K562 (cell line): ENCODE measurements at regions not wholly inside any gene's neighbourhood (a gene's known extent, or its start where the extent isn't known, plus 50 kb on each side); places are given as distances from the start of the nearest gene placed in this dataset.

Experiments
- ATAC-seq: fragments of 200-7000 bp; cut with Tn5 transposase; 3 replicates; pipeline ENCODE4 v1.9.1; 2020; ENCODE audit warnings: moderate library complexity
- BruUV-seq: library from RNA; stranded (reverse); fragments of 400-500 nt; replicated peaks from 2 replicates; lab custom pipeline; 2021; lab: Mats Ljungman, UMichigan
- CTCF ChIA-PET: fragments of 300-600 bp; formaldehyde crosslinking; extraction: SDS; loops from one replicate; lab custom pipeline; 2021; ENCODE audit warnings: low intra/inter-chr PET ratio; lab: Yijun Ruan, JAX
- POLR2A ChIA-PET: fragments of 300-600, 350-650 bp; sonication (Branson Sonifier 250); formaldehyde crosslinking; extraction: SDS; loops from one replicate; lab custom pipeline; 2021; ENCODE audit warnings: antibody characterized with exemption, inconsistent platforms; lab: Yijun Ruan, JAX
- DNase-seq, 4 experiments: peaks; one replicate each; pipeline versions ENCODE4 v3.0.0 to v3.0.0-alpha.2; 2011 to 2018; ENCODE audit warnings: low spot score in 3 of 4, mixed read lengths in 3 of 4; ENCODE audit errors: extremely low read depth in 1 of 4
- FAIRE-seq: peaks from 2 replicates; lab custom pipeline; 2011; peaks lifted over from hg19 to GRCh38; lab: Jason Lieb, UNC
- H2AFZ ChIP-seq: 2 replicates; pipeline ENCODE4 v1.6.0; 2011; ENCODE audit warnings: low read depth, low read length, control low read depth, inconsistent platforms
- H3K27ac ChIP-seq: fragments of 200-600 bp; 3 replicates; pipeline ENCODE4 v1.8.0; 2011; ENCODE audit warnings: low read depth, mild to moderate bottlenecking, control low read depth, inconsistent platforms, low read length, moderate library complexity, mixed read lengths; ENCODE audit errors: extremely low read depth
- H3K27me3 ChIP-seq, 2 experiments: fragments of 300-600 bp in 1 of 2; 2 replicates in 1 of 2; 3 replicates in 1 of 2; pipeline versions ENCODE4 v1.6.0 to v1.8.0; 2011; ENCODE audit warnings: inconsistent platforms in 2 of 2, low read length in 2 of 2, mild to moderate bottlenecking in 1 of 2, mixed read lengths in 1 of 2, moderate library complexity in 1 of 2; ENCODE audit not compliant: control insufficient read depth in 2 of 2, insufficient read depth in 2 of 2
- H3K36me3 ChIP-seq: fragments of 300-600 bp; 3 replicates; pipeline ENCODE4 v1.8.0; 2011; ENCODE audit warnings: mild to moderate bottlenecking, low read length, inconsistent platforms; ENCODE audit not compliant: control insufficient read depth, insufficient read depth
- H3K4me1 ChIP-seq, 2 experiments: fragments of 200-600 bp in 1 of 2; replicated peaks in 1 of 2; 2 replicates in 1 of 2; 3 replicates in 1 of 2; pipeline versions ENCODE4 v1.5.1 to v1.8.0; 2011; ENCODE audit warnings: inconsistent platforms in 2 of 2, low read length in 2 of 2, mild to moderate bottlenecking in 1 of 2, mixed read lengths in 1 of 2, moderate library complexity in 1 of 2; ENCODE audit not compliant: control insufficient read depth in 2 of 2, insufficient read depth in 2 of 2
- H3K4me2 ChIP-seq: 2 replicates; pipeline ENCODE4 v1.6.1; 2011; ENCODE audit warnings: low read length, control low read depth, inconsistent platforms, mixed read lengths; ENCODE audit not compliant: insufficient read depth
- H3K4me3 ChIP-seq: fragments of 200-600 bp; sonication (generic), shearing (Covaris generic); 2 replicates; pipeline ENCODE4 v1.5.1; 2016; ENCODE audit warnings: control low read depth, inconsistent platforms
- H3K79me2 ChIP-seq: fragments of 200-600 bp; 3 replicates; pipeline ENCODE4 v1.8.0; 2011; ENCODE audit warnings: low read length, inconsistent platforms; ENCODE audit not compliant: control insufficient read depth, insufficient read depth
- H3K9ac ChIP-seq, 2 experiments: 2 replicates each; pipeline versions ENCODE4 v1.6.0 to v1.6.1; 2011; ENCODE audit warnings: low read depth in 2 of 2, low read length in 2 of 2, control low read depth in 1 of 2, inconsistent platforms in 1 of 2, mild to moderate bottlenecking in 1 of 2, mixed read lengths in 1 of 2; ENCODE audit not compliant: insufficient read depth in 1 of 2
- H3K9me1 ChIP-seq: one replicate; pipeline ENCODE4 v1.6.0; 2011; ENCODE audit warnings: inconsistent platforms, mild to moderate bottlenecking, low read length, moderate library complexity; ENCODE audit not compliant: control insufficient read depth, insufficient read depth
- H3K9me3 ChIP-seq: replicated peaks from 2 replicates; pipeline ENCODE4 v1.5.1; 2011; ENCODE audit warnings: low read depth, low read length, inconsistent platforms; ENCODE audit not compliant: control insufficient read depth, insufficient read depth
- H4K20me1 ChIP-seq: replicated peaks from 2 replicates; pipeline ENCODE4 v1.6.1; 2011; ENCODE audit warnings: low read length, inconsistent platforms, mixed read lengths; ENCODE audit not compliant: control insufficient read depth, insufficient read depth
- CBX5 ChIP-seq: IDR thresholded peaks from 2 replicates; pipeline ENCODE4 v1.6.1; 2014; ENCODE audit warnings: low read depth, borderline replicate concordance
- MAZ ChIP-seq, 2 experiments: fragments of 450-650 bp in 1 of 2; sonication (generic) in 1 of 2; formaldehyde crosslinking; IDR thresholded peaks in 1 of 2; conservative IDR thresholded peaks in 1 of 2; 2 replicates each; pipeline versions ENCODE4 v1.4.0 to v1.5.0; 2020; ENCODE audit warnings: mild to moderate bottlenecking in 1 of 2, missing genetic modification reagents in 1 of 2
- SLC30A9 ChIP-seq: fragments of 250-450 bp; sonication (Bioruptor Pico); IDR thresholded peaks from 2 replicates; pipeline ENCODE4 v1.8.0; 2022; ENCODE audit warnings: mild to moderate bottlenecking, moderate library complexity
- ZNF263 ChIP-seq: sonication (generic); formaldehyde crosslinking; IDR thresholded peaks from 2 replicates; pipeline ENCODE4 v1.8.0; 2022; ENCODE audit warnings: mild to moderate bottlenecking, missing genetic modification reagents, borderline replicate concordance
- ZSCAN29 ChIP-seq: fragments of 450-650 bp; IDR thresholded peaks from 2 replicates; pipeline ENCODE4 v1.6.1; 2017
- WGBS: fragments of 100-300 bp; shearing (Covaris generic); methylation state at CpG from one replicate; pipeline ENCODE4 v1.1.6; 2016; ENCODE audit warnings: low coverage, mixed read lengths; ENCODE audit not compliant: insufficient coverage; ENCODE audit errors: missing lambda C conversion rate; 5-methylcytosine and 5-hydroxymethylcytosine counted together
- in situ Hi-C: fragments of 300-500 bp; cut with MboI; formaldehyde crosslinking; loops from 4 replicates; pipeline ENCODE4 v1.15.0; 2018; ENCODE audit warnings: inconsistent platforms, mixed read lengths
- intact Hi-C: fragments of 100-400 bp; cut with micrococcal nuclease; formaldehyde crosslinking; loops from 2 replicates; pipeline ENCODE4 v1.14.2; 2022
- TF ChIP-seq, protein P1 (sequence below), 2 experiments: fragments of 250-450 bp in 1 of 2; fragments of 450-650 bp in 1 of 2; sonication (Bioruptor Pico) in 1 of 2; IDR thresholded peaks; 2 replicates each; pipeline versions ENCODE4 v1.6.1 to v1.8.0; 2016 to 2021; ENCODE audit warnings: mild to moderate bottlenecking in 2 of 2, moderate library complexity in 2 of 2, missing compliant biosample characterization in 1 of 2, missing genetic modification characterization in 1 of 2
- TF ChIP-seq, protein P2 (sequence below), 2 experiments: fragments of 450-650 bp; IDR thresholded peaks; 2 replicates each; pipeline ENCODE4 v1.6.1; 2018; ENCODE audit warnings: mild to moderate bottlenecking in 2 of 2, low read depth in 1 of 2; ENCODE audit not compliant: partially characterized antibody in 2 of 2
- TF ChIP-seq, protein P3 (sequence below): fragments of 250-450 bp; sonication (Bioruptor Pico); IDR thresholded peaks from 2 replicates; pipeline ENCODE4 v1.5.0; 2021; ENCODE audit warnings: mild to moderate bottlenecking, moderate library complexity

DNA sequence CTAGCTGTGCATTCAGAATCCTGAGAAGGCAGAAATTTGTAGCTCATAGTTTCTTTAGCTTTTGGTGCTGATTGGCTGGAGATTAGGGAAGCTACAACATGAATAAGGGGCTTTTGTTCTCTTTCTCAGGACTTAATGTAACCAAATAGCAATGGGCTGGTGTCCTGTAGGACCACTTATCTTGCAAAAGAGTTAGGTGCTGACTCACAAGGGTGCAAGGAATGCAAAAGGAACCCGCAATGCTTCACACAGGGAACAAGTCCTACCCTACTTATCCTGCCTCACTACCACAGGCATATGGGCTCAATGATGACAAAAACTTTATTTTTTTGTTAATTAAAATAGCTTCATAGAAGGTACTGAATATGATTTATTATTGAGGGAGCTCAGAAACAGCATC, 541.5 kb downstream of the AMY1C start:
- H3K4me2 ChIP-seq, result no peak overlapping the region
- H3K9me1 ChIP-seq, result no peaks in the 10 kb centered on the region
- CTCF ChIA-PET, result no interaction called here
- H3K9ac ChIP-seq, result no peak overlapping the region
- POLR2A ChIA-PET, result no interaction called here
- ATAC-seq (no peak), DNase-seq (no peak), FAIRE-seq (no peak)
- BruUV-seq, result no TSS peak
- H4K20me1 ChIP-seq, result no peaks in the 10 kb centered on the region
- no peaks in the 10 kb centered on the region for H3K79me2 ChIP-seq
- H3K9me3 ChIP-seq, result no peaks in the 10 kb centered on the region
- TF ChIP-seq ZNF263 (no peak), MAZ (CRISPR knock-in tag; conservative IDR thresholded peaks at IDR 0.05 in 1 of 2, IDR thresholded peaks at IDR 0.05 in 1 of 2) (no peak), SLC30A9 (no peak), CBX5 (no peak), ZSCAN29 (no peak)
- TF ChIP-seq, protein P1, sequence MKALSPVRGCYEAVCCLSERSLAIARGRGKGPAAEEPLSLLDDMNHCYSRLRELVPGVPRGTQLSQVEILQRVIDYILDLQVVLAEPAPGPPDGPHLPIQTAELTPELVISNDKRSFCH (CRISPR knock-in tag; IDR thresholded peaks at IDR 0.05), result no peak
- TF ChIP-seq, protein P1 (tag; IDR thresholded peaks at IDR 0.05), result no peak
- TF ChIP-seq, protein P2, sequence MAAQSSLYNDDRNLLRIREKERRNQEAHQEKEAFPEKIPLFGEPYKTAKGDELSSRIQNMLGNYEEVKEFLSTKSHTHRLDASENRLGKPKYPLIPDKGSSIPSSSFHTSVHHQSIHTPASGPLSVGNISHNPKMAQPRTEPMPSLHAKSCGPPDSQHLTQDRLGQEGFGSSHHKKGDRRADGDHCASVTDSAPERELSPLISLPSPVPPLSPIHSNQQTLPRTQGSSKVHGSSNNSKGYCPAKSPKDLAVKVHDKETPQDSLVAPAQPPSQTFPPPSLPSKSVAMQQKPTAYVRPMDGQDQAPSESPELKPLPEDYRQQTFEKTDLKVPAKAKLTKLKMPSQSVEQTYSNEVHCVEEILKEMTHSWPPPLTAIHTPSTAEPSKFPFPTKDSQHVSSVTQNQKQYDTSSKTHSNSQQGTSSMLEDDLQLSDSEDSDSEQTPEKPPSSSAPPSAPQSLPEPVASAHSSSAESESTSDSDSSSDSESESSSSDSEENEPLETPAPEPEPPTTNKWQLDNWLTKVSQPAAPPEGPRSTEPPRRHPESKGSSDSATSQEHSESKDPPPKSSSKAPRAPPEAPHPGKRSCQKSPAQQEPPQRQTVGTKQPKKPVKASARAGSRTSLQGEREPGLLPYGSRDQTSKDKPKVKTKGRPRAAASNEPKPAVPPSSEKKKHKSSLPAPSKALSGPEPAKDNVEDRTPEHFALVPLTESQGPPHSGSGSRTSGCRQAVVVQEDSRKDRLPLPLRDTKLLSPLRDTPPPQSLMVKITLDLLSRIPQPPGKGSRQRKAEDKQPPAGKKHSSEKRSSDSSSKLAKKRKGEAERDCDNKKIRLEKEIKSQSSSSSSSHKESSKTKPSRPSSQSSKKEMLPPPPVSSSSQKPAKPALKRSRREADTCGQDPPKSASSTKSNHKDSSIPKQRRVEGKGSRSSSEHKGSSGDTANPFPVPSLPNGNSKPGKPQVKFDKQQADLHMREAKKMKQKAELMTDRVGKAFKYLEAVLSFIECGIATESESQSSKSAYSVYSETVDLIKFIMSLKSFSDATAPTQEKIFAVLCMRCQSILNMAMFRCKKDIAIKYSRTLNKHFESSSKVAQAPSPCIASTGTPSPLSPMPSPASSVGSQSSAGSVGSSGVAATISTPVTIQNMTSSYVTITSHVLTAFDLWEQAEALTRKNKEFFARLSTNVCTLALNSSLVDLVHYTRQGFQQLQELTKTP (IDR thresholded peaks at IDR 0.05; ENCODE audit: low read depth in 1 of 2, partially characterized antibody in 2 of 2), result no peak
- TF ChIP-seq, protein P3, sequence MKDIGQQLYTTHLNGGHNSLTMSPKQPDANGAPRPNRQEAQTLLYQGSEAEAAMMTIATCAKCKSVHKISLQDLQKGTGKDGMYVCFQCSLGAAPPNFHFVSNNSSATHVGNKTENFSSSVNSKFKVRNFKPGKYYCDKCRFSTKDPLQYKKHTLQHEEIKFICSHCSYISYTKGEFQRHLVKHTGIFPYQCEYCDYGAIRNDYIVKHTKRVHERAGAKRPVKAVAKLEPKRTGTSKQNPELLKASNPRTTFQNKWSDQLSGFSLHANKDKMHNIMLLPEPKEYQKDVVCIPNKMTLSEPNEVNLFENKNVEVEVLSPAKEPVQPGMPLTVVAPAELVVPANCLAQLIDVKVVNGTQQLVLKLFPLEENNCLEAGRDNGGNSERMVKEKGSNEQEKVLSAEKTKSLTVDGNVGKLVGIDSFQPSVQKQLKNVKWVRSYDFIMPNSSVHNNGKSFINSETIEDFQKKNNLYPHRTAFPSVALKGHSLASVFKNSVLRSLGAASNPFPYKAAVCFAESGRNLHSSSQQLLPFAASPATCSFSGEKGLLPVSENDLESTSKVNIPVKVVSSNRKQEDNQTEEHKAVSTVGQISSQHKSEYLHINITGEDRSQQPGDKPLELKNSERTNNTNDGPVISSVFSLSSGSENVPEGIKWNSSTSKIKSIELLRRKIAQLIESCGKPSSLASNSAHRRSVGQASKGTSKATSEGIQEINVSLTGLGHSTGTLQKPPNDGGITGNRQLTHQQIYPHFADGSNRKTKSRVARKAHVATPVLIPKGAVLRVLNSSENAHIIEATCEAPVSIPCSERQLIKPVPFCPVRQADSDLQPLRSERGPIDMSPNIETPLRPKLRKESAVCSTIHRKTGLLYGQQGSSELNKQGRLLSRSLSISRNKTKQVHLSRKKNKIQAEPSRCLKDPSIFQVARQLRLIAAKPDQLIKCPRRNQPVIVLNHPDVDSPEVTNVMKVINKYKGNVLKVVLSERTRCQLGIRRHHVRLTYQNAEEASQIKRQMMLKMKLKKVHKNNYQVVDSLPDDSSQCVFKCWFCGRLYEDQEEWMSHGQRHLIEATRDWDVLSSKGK (CRISPR knock-in tag), result no peak
- H2AFZ ChIP-seq, result no peak overlapping the region
- in situ Hi-C loops, result no loop called here
- H3K4me1 ChIP-seq, result no peaks in the 10 kb centered on the region
- intact Hi-C loops, result no loop called here
- H3K27me3 ChIP-seq, result no peaks in the 10 kb centered on the region
- H3K4me3 ChIP-seq, result no peak overlapping the region
- H3K36me3 ChIP-seq, result no peaks in the 10 kb centered on the region
- 0% methylated on average over 1 of the region's 1 CpG for whole genome bisulfite sequencing
- H3K27ac ChIP-seq, result no peak overlapping the region
